ENCODE measurements at regions not wholly inside any gene's neighbourhood (a gene's known extent, or its start where the extent isn't known, plus 50 kb on each side); places are given as distances from the start of the nearest gene placed in this dataset.
"Not testable (repeated sequence)": the region's sequence is repeated elsewhere in the genome, so short reads cannot be mapped to it uniquely, and the experiment has no call there.

GRCh38 chr4:153099391-153100140 lies 104.7 kb upstream of the TRIM2 start:
- no peak for DNase-seq (ENCODE audit: low read depth in 2 of 2)
- H3K79me2 ChIP-seq (ENCODE audit: control insufficient read depth, insufficient read depth, low read length), result no peaks in the 10 kb centered on the region
- H3K4me2 ChIP-seq (ENCODE audit: extremely low read depth, insufficient read depth, low read length), result no peak overlapping the region
- no peaks in the 10 kb centered on the region for H3K9me3 ChIP-seq (ENCODE audit: control insufficient read depth, insufficient read depth, low read depth, low read length)
- no peak overlapping the region for H3K9ac ChIP-seq (ENCODE audit: insufficient read depth, low read length)
- no peak overlapping the region for H2AFZ ChIP-seq (ENCODE audit: low read length)
- H3K4me1 ChIP-seq (ENCODE audit: control insufficient read depth, extremely low read depth, insufficient read depth, low read length), result no peaks in the 10 kb centered on the region
- no peaks in the 10 kb centered on the region for H4K20me1 ChIP-seq (ENCODE audit: control insufficient read depth, extremely low read depth, insufficient read depth, low read length)
- no peaks in the 10 kb centered on the region for H3K36me3 ChIP-seq (ENCODE audit: control insufficient read depth, insufficient read depth, low read length)
- TF ChIP-seq EZH2 (IDR thresholded peaks at IDR 0.05; ENCODE audit: low read length, missing control alignments) (no peak), CTCF (conservative IDR thresholded peaks at IDR 0.05 in 1 of 2, IDR thresholded peaks at IDR 0.05 in 1 of 2; ENCODE audit: low read depth in 1 of 2, low read length in 2 of 2) (no peak)
- H3K4me3 ChIP-seq (replicated peaks in 1 of 4; ENCODE audit: control extremely low read depth in 1 of 4, insufficient read depth in 1 of 4, low read depth in 3 of 4, low read length in 4 of 4), result no peak overlapping the region
- H3K27ac ChIP-seq (ENCODE audit: insufficient read depth, low read length), result no peak overlapping the region
- H3K27me3 ChIP-seq (ENCODE audit: control insufficient read depth, insufficient read depth, low read length), result peaks cover 6% of the 10 kb centered on the region

- H3K79me2 ChIP-seq (ENCODE audit: control insufficient read depth, insufficient read depth, low read length); H3K9me3 ChIP-seq (ENCODE audit: control insufficient read depth, insufficient read depth, low read depth, low read length); H3K4me2 ChIP-seq (ENCODE audit: extremely low read depth, insufficient read depth, low read length); H2AFZ ChIP-seq (ENCODE audit: low read length); H3K27ac ChIP-seq (ENCODE audit: insufficient read depth, low read length); DNase-seq (ENCODE audit: low read depth in 2 of 2); H3K4me3 ChIP-seq (replicated peaks in 1 of 4; ENCODE audit: control extremely low read depth in 1 of 4, insufficient read depth in 1 of 4, low read depth in 3 of 4, low read length in 4 of 4); H3K27me3 ChIP-seq (ENCODE audit: control insufficient read depth, insufficient read depth, low read length); H4K20me1 ChIP-seq (ENCODE audit: control insufficient read depth, extremely low read depth, insufficient read depth, low read length); H3K36me3 ChIP-seq (ENCODE audit: control insufficient read depth, insufficient read depth, low read length); H3K9ac ChIP-seq (ENCODE audit: insufficient read depth, low read length); H3K4me1 ChIP-seq (ENCODE audit: control insufficient read depth, extremely low read depth, insufficient read depth, low read length): not testable (repeated sequence)
These were observed 97.5 kb upstream of the TRIM2 start for GRCh38 chr4:153106736-153107135.

GRCh38 chr4:153107246-153107645 lies 97.0 kb upstream of the TRIM2 start:
- Histone ChIP-seq H3K4me1 (ENCODE audit: control insufficient read depth, extremely low read depth, insufficient read depth, low read length) (no peaks in the 10 kb centered on the region), H3K27ac (ENCODE audit: insufficient read depth, low read length) (no peak overlapping the region), H4K20me1 (ENCODE audit: control insufficient read depth, extremely low read depth, insufficient read depth, low read length) (no peaks in the 10 kb centered on the region), H3K4me2 (ENCODE audit: extremely low read depth, insufficient read depth, low read length) (no peak overlapping the region), H3K27me3 (ENCODE audit: control insufficient read depth, insufficient read depth, low read length) (peaks cover 2% of the 10 kb centered on the region), H2AFZ (ENCODE audit: low read length) (no peak overlapping the region), H3K9me3 (ENCODE audit: control insufficient read depth, insufficient read depth, low read depth, low read length) (no peaks in the 10 kb centered on the region), H3K36me3 (ENCODE audit: control insufficient read depth, insufficient read depth, low read length) (no peaks in the 10 kb centered on the region), H3K4me3 (replicated peaks in 1 of 4; ENCODE audit: control extremely low read depth in 1 of 4, insufficient read depth in 1 of 4, low read depth in 3 of 4, low read length in 4 of 4) (no peak overlapping the region), H3K79me2 (ENCODE audit: control insufficient read depth, insufficient read depth, low read length) (no peaks in the 10 kb centered on the region), H3K9ac (ENCODE audit: insufficient read depth, low read length) (no peak overlapping the region)
- no peak for TF ChIP-seq EZH2 (IDR thresholded peaks at IDR 0.05; ENCODE audit: low read length, missing control alignments)
- no peak for TF ChIP-seq CTCF (conservative IDR thresholded peaks at IDR 0.05 in 1 of 2, IDR thresholded peaks at IDR 0.05 in 1 of 2; ENCODE audit: low read depth in 1 of 2, low read length in 2 of 2)
- DNase-seq (ENCODE audit: low read depth in 2 of 2), result no peak
